ENCODE measurements at regions not wholly inside any gene's neighbourhood (a gene's known extent, or its start where the extent isn't known, plus 50 kb on each side); places are given as distances from the start of the nearest gene placed in this dataset.

DNA sequence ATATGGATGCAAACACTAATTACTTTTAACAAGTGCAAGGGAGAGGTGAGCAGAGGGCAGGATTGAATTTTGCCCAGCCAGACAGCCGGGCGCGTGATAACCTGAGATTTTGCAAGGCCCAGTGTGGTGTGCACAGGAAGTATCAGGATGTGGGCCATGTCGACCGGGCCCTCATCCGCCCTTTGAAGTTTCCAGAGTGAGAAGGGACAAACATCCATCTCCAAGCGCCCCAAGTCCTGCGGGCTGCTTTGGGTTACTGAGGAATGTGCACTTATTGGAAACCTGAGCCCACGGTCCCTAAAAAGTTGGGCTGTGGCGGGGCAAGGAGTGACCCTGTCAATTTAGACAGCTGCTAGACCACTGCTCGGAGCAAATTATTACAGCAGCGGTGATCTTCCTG is 272.2 kb upstream of the IRX2 start:
- 51 to 67% (median 57%) methylated on average over 12 of the region's 12 CpGs for WGBS, 3 donors
- intact Hi-C loops (cut with DNase I): no loop called here
- peaks cover 0 to 4% (median 0%) of the 10 kb centered on the region in 3 donors for H3K27me3 ChIP-seq (ENCODE audit: insufficient read depth in 3 of 3, low read length in 2 of 3)
- H3K9me3 ChIP-seq: no peaks in the 10 kb centered on the region
- TF ChIP-seq, protein P1, sequence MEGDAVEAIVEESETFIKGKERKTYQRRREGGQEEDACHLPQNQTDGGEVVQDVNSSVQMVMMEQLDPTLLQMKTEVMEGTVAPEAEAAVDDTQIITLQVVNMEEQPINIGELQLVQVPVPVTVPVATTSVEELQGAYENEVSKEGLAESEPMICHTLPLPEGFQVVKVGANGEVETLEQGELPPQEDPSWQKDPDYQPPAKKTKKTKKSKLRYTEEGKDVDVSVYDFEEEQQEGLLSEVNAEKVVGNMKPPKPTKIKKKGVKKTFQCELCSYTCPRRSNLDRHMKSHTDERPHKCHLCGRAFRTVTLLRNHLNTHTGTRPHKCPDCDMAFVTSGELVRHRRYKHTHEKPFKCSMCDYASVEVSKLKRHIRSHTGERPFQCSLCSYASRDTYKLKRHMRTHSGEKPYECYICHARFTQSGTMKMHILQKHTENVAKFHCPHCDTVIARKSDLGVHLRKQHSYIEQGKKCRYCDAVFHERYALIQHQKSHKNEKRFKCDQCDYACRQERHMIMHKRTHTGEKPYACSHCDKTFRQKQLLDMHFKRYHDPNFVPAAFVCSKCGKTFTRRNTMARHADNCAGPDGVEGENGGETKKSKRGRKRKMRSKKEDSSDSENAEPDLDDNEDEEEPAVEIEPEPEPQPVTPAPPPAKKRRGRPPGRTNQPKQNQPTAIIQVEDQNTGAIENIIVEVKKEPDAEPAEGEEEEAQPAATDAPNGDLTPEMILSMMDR (IDR thresholded peaks at IDR 0.05): no peak
- no peak overlapping the region for H3K4me3 ChIP-seq
- no peak for DNase-seq
- ATAC-seq: no peak
- no peaks in the 10 kb centered on the region for H3K4me1 ChIP-seq
- H3K36me3 ChIP-seq (ENCODE audit: insufficient read depth in 1 of 2, low read depth in 1 of 2): no peaks in the 10 kb centered on the region
- no peak overlapping the region for H3K27ac ChIP-seq

DNA sequence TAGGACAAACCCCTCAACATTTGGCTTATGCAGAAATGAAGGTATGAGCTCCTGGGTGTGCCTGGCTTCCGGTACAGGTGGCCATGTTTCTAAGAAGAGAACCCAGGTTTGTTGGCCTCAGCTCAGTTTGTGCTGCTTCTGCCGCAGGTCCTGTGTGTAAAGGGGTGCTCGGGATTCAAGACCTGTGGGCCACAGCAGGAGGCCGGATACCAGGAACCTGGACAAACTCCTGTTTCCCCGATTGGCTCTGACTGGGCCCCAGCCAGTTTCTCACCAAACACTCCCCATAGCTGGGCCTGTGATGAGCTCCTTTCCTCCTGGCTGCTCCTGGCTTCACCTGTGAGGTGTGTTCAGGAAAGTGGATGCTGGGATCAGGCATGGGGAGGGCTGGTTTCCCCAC is 271.2 kb upstream of the IRX2 start:
- Histone ChIP-seq H3K27me3 (ENCODE audit: insufficient read depth in 3 of 3, low read length in 2 of 3) (peaks cover 0 to 4% (median 0%) of the 10 kb centered on the region in 3 donors), H3K4me1 (no peaks in the 10 kb centered on the region), H3K4me3 (no peak overlapping the region), H3K27ac (no peak overlapping the region), H3K9me3 (no peaks in the 10 kb centered on the region), H3K36me3 (ENCODE audit: insufficient read depth in 1 of 2, low read depth in 1 of 2) (no peaks in the 10 kb centered on the region)
- DNase-seq (no peak), ATAC-seq (no peak)
- intact Hi-C loops (cut with DNase I): no loop called here
- 86 to 90% (median 87%) methylated on average over 5 of the region's 5 CpGs for WGBS, 3 donors
- TF ChIP-seq, protein P1 (IDR thresholded peaks at IDR 0.05): no peak

DNA sequence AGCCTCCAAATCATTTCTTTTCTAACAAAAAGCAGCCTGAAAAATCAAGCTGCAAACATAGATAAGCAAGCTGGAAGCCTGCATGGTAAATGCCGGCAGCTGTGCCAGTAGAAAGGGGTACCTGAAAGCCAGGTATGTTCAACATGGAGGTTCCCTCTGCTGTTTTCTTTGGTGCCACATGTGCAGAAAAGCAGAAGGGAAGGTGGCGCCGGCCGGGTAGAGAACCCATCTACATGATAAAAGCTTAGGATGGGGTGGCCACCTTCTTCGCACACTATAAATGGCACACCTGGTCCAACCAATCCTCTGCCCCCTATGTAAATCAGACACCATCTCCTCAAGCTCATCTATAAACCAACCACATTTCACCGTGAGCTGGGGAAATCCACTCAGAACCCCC is 268.9 kb upstream of the IRX2 start:
- peaks cover 0 to 3% (median 0%) of the 10 kb centered on the region in 3 donors for H3K27me3 ChIP-seq (ENCODE audit: insufficient read depth in 3 of 3, low read length in 2 of 3)
- WGBS, 3 donors: 92 to 95% (median 93%) methylated on average over 6 of the region's 6 CpGs
- TF ChIP-seq, protein P1 (IDR thresholded peaks at IDR 0.05): no peak
- H3K4me1 ChIP-seq: no peaks in the 10 kb centered on the region
- no peak for DNase-seq
- ATAC-seq: no peak
- H3K4me3 ChIP-seq: no peak overlapping the region
- intact Hi-C loops (cut with DNase I): no loop called here
- H3K36me3 ChIP-seq (ENCODE audit: insufficient read depth in 1 of 2, low read depth in 1 of 2): no peaks in the 10 kb centered on the region
- H3K9me3 ChIP-seq: no peaks in the 10 kb centered on the region
- no peak overlapping the region for H3K27ac ChIP-seq

DNA sequence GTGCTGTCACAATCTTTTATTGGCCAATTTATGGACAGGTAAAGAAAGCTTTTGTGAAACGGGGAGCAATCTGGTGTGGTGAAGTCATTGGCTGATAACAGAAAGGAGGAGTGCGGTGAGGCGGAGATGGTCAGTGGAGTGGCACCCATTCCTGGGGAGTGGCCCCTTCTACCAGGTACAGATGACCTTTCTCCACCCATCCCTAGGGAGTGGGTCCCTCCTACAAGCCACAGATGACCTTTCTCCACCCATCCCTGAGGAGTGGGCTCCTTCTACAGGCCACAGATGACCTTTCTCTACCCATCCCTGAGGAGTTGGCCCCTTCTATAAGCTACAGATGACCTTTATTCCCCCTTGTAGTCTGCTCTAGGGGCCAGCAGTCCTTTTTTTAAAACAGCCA is 267.6 kb upstream of the IRX2 start:
- intact Hi-C loops (cut with DNase I): no loop called here
- no peak for DNase-seq
- TF ChIP-seq, protein P1 (IDR thresholded peaks at IDR 0.05): no peak

DNA sequence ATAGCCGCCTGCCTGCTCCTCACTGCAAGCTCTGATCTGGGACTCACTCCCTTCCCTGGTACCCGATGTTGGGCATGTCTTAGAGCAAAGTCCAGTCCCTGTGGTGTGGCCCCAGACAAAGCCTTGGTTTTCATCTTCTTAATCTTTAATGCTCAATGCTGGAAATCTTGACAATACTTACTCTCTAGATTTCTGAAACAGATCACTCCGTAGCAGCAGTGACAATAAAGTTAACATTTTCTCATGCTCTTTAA is 260.2 kb upstream of the IRX2 start:
- TF ChIP-seq, protein P1 (IDR thresholded peaks at IDR 0.05): no peak
- intact Hi-C loops (cut with DNase I): no loop called here
- WGBS, 3 donors: 69 to 75% (median 71%) methylated on average over 3 of the region's 3 CpGs
- Histone ChIP-seq H3K36me3 (ENCODE audit: insufficient read depth in 1 of 2, low read depth in 1 of 2) (no peaks in the 10 kb centered on the region), H3K4me1 (no peaks in the 10 kb centered on the region), H3K9me3 (no peaks in the 10 kb centered on the region), H3K27ac (no peak overlapping the region), H3K4me3 (no peak overlapping the region), H3K27me3 (ENCODE audit: insufficient read depth in 3 of 3, low read length in 2 of 3) (no peaks in the 10 kb centered on the region)
- ATAC-seq (no peak), DNase-seq (no peak)

More for the DNA sequence above, 267.6 kb upstream of the IRX2 start:
- 67 to 86% (median 85%) methylated on average over 3 of the region's 3 CpGs for WGBS, 3 donors
- Histone ChIP-seq H3K9me3 (no peaks in the 10 kb centered on the region), H3K4me3 (no peak overlapping the region), H3K27ac (no peak overlapping the region), H3K27me3 (ENCODE audit: insufficient read depth in 3 of 3, low read length in 2 of 3) (peaks cover 0 to 2% (median 0%) of the 10 kb centered on the region in 3 donors), H3K4me1 (no peaks in the 10 kb centered on the region), H3K36me3 (ENCODE audit: insufficient read depth in 1 of 2, low read depth in 1 of 2) (no peaks in the 10 kb centered on the region)
- no peak for ATAC-seq

Data from psoas muscle (tissue), 7 donors.